RWPE1 (cell line): ENCODE measurements at regions not wholly inside any gene's neighbourhood (a gene's known extent, or its start where the extent isn't known, plus 50 kb on each side); places are given as distances from the start of the nearest gene placed in this dataset.

ENCODE experiments used
- CTCF ChIA-PET: fragments of 350-600 bp; sonication (Branson Sonifier 250); formaldehyde crosslinking; extraction: SDS; loops from one replicate; lab custom pipeline; 2021; lab: Yijun Ruan, JAX
- POLR2A ChIA-PET: fragments of 400-600 bp; formaldehyde crosslinking; extraction: SDS; loops from one replicate; lab custom pipeline; 2020; ENCODE audit warnings: antibody characterized with exemption; ENCODE audit not compliant: low non-redundant PET; lab: Yijun Ruan, JAX
- DNase-seq: peaks from one replicate; pipeline ENCODE4 v3.0.0; 2012; ENCODE audit warnings: low spot score
- H3K27ac ChIP-seq: fragments of 450-650 bp; 2 replicates; pipeline ENCODE4 v1.5.1; 2017
- TF ChIP-seq, protein P1 (sequence below): fragments of 450-650 bp; conservative IDR thresholded peaks from 2 replicates; pipeline ENCODE4 v1.5.1; 2017; ENCODE audit warnings: low read depth, mild to moderate bottlenecking

DNA sequence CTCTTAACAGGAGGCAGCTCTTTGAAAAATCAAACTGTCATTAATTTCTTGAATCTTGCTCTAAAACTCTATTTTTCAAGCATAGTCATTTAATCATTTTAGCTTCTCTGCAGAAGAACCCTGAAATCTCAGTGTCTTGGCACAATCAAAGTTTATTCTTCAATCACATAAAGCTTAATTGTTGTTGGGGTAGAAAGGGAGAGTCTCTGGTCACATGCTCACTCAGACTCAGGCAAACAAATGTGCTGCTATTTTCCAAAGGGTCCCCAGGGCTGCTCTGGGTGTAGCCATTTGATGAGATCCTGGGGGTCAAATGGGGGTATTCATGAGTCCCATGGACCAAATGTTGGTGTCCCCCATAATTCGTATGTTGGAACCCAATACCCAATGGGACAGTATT is 114.8 kb downstream of the MSX2 start:
- ChIA-PET CTCF (interaction anchor here (0.7 to 1.5 kb wide), 4 partner anchors 12 to 512 kb away, joined by 3 to 5 read pairs (median 3); no protein-coding TSS in a partner anchor), POLR2A (no interaction called here)
- no peak overlapping the region for H3K27ac ChIP-seq
- no peak for DNase-seq
- TF ChIP-seq, protein P1, sequence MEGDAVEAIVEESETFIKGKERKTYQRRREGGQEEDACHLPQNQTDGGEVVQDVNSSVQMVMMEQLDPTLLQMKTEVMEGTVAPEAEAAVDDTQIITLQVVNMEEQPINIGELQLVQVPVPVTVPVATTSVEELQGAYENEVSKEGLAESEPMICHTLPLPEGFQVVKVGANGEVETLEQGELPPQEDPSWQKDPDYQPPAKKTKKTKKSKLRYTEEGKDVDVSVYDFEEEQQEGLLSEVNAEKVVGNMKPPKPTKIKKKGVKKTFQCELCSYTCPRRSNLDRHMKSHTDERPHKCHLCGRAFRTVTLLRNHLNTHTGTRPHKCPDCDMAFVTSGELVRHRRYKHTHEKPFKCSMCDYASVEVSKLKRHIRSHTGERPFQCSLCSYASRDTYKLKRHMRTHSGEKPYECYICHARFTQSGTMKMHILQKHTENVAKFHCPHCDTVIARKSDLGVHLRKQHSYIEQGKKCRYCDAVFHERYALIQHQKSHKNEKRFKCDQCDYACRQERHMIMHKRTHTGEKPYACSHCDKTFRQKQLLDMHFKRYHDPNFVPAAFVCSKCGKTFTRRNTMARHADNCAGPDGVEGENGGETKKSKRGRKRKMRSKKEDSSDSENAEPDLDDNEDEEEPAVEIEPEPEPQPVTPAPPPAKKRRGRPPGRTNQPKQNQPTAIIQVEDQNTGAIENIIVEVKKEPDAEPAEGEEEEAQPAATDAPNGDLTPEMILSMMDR: no peak

DNA sequence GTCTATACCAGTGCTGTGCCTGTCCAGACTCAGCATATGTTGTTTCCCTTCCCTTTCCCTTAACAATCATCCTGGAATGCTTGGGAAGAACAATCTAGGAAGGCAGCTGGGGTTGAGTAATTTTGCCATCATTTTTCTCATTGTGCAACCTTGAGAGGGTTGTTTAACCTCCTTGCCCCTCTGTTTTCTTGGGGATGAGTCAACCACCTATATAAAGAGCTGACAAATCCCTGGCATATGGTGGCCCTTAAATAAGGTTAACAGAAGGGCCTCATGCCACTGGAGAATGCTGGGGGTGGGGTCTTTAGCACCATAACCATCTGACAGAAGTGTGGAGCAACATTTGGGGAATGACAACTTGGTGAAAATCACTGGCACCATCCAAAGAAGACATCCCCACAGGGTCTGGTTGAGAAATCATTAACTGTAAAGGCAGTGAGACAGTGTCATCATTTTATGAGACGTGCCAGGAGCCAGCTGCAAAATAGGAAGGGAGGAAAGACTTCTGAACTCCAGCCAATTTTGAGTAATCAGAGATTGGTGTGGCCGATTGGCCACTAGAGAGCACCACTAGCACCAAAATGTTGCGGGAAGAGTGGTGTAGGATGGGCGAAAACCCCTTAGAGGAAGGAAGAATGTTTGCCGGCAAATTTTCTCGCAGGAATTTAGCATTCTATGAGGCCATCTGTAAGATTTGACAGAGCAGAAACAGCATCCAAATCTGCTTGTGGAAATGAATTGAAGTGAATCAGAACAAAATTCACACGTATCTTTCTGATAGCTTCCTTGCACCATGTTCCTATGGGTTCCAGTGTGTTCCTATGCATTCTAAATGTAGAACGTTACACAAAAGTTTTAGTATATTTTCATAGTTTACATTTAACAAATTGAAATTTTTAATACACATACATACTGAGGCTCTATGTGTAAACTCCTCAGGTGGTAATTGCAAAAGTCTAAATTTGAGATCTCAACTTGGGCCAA is 113.8 kb downstream of the MSX2 start:
- ChIA-PET CTCF (interaction anchor here (0.5 to 1.5 kb wide), 9 partner anchors 11 to 1508 kb away, joined by 3 to 5 read pairs (median 3); no protein-coding TSS in a partner anchor), POLR2A (no interaction called here)
- TF ChIP-seq, protein P1: no peak; the same call in 1 of the 2 replicates
- peak; percentile 98 for DNase-seq
- H3K27ac ChIP-seq: peak overlapping the region; percentile 53; the same call in 1 of the 2 replicates

DNA sequence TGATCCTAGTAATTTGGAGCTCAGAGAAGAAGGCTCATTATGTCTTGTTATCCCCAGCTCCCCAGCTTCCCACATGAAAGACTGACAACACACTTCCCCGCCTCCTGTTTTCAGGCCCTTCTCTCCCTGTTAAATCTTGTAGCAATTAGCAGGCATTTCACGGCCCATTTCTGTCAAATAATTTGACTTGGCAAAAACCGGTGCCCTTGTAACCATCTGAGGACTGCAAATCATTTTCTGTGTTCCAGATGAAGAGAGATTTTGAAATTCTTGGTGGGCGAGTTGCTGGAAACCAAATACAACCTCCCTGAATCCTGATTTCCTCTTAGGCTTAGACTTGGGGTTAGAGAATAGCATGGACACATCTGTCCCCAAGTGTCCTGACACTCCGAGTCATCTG is 109.7 kb downstream of the MSX2 start:
- DNase-seq: no peak
- POLR2A ChIA-PET: no interaction called here
- CTCF ChIA-PET: no interaction called here
- no peak overlapping the region for H3K27ac ChIP-seq
- TF ChIP-seq, protein P1: no peak

DNA sequence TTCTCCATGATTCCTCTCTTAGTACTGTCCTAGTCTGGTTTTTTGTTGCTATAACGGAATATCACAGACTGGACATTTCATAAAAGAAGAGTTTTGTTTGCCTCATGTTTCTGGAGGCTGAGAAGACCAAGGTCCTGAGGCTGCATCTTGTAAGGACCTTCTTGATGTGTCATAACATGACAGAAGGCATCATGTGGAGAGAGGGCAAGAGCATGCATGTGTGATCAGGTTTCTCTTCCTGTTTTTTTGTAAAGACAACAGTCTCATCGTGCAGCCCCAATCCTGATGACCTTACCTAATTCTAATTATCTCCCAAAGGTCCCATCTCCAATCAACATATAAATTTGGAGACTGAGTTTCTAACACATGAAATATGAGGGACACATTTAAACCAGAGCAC is 108.4 kb downstream of the MSX2 start:
- CTCF ChIA-PET: no interaction called here
- no peak for DNase-seq
- TF ChIP-seq, protein P1: no peak
- no peak overlapping the region for H3K27ac ChIP-seq
- POLR2A ChIA-PET: no interaction called here

DNA sequence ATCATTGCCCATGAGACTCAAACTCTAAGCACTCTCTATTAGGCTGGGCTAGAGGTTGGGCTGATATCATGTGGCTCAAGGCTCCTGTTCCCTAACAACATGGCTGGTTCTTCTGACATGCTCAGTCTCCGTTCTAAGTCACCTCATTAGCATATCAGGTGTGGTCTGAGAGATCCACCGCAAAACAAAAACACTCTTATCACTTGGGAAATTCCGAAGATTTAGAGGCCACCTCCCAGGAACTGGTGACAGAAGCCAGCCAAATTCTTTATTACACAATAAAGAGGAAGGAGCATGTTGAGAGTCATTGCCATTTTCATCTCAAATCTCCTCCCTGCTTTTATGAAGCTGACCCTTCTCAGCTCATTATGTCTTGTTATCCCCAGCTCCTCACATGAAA is 107.6 kb downstream of the MSX2 start:
- TF ChIP-seq, protein P1: no peak
- ChIA-PET CTCF (no interaction called here), POLR2A (no interaction called here)
- H3K27ac ChIP-seq: no peak overlapping the region
- DNase-seq: no peak

DNA sequence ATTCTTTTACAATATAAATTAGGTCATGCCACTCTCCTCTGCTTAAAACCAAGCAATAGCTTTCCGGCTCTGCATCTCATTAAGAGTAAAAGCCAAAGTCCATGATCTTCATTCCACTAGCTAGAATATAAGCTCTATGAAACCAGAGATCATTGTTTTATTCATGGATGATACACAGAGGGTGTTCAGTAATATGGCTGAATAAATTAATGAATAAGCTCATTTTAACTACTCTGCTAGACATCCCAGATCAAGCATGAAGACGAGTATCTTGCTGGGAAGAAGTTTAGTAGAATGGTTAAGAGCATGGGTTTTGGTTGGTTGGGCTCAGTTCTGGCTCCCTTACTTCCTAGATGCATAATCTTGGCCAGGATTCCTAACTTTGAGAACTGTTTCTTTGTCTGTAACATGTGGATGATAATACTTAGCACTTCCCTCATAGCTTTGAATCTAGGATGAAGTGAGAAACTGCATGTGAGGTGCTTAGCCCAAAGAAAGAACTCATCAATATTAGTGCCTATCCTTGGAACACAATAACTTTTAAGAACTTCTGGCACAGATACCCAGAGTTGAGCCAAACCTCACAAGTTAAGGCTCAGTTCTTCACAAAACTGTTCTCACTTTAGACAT is 106.8 kb downstream of the MSX2 start:
- H3K27ac ChIP-seq: no peak overlapping the region
- no peak for DNase-seq
- TF ChIP-seq, protein P1: no peak
- POLR2A ChIA-PET: no interaction called here
- CTCF ChIA-PET: interaction anchor here (0.9 kb wide), 1 partner anchor 79 kb away, joined by 3 read pairs; no protein-coding TSS in a partner anchor
